T-helper 9 cell (primary cell): ENCODE measurements at regions not wholly inside any gene's neighbourhood (a gene's known extent, or its start where the extent isn't known, plus 50 kb on each side); places are given as distances from the start of the nearest gene placed in this dataset.

Experiments
- DNase-seq: peaks from one replicate; pipeline ENCODE4 v3.0.0-alpha.2; 2020

- no peak for DNase-seq
Observed at GRCh38 chr12:126644236-126645020, 1579.2 kb downstream of the AACS start.

GRCh38 chr12:126648074-126648473 is 1582.8 kb downstream of the AACS start:
- no peak for DNase-seq

DNA sequence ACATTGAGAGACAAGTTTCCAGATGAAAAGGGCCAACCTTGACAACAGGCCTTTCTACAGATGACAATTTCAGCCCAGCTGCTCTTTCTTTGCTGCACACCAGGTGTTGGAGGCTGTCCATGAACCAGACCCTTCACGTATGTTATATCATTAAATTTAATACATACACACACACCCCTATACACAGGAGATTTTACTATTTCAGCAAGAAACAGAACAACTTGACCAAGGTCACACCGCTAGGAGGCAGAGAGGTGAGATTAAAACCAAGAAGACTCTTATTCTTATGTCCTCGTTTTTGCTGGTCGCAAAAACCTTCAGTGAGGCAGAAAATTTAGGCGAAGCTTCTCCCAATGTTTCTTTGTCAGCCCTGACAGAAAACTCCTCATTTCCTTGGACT is 1585.9 kb downstream of the AACS start:
- DNase-seq = no peak

GRCh38 chr12:126663304-126664094 is 1598.3 kb downstream of the AACS start:
- DNase-seq = no peak

- DNase-seq = no peak
Observed at GRCh38 chr12:126667339-126667738, 1599.6 kb upstream of the TMEM132C start.

- DNase-seq = no peak
Observed at GRCh38 chr12:126668538-126668937, 1598.4 kb upstream of the TMEM132C start.

- no peak for DNase-seq
Observed at GRCh38 chr12:126668961-126669360, 1598.0 kb upstream of the TMEM132C start.

- DNase-seq = no peak
Observed at GRCh38 chr12:126676434-126676833, 1590.5 kb upstream of the TMEM132C start.

DNA sequence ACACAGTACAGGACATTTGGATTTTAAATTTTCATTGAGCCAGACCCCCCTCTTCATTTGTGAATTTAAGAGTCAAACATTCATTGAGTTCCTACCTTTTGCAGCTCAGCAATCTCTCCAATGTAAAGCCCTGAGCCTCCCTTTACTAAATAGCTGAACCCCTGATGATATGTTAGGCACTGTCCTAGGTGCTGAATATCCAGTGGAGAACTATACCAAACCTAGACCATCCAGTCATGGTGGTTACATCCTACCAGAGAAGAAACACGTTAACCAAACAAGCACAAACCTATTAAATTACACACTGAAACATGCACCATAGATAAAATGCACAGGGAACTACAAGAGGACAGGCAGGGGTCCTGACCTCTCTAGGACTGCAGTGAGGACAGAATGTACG is 1585.3 kb upstream of the TMEM132C start:
- no peak for DNase-seq

- DNase-seq = no peak
Observed at GRCh38 chr12:126684703-126685102, 1582.3 kb upstream of the TMEM132C start.

GRCh38 chr12:126685636-126686035 is 1581.3 kb upstream of the TMEM132C start:
- no peak for DNase-seq

DNA sequence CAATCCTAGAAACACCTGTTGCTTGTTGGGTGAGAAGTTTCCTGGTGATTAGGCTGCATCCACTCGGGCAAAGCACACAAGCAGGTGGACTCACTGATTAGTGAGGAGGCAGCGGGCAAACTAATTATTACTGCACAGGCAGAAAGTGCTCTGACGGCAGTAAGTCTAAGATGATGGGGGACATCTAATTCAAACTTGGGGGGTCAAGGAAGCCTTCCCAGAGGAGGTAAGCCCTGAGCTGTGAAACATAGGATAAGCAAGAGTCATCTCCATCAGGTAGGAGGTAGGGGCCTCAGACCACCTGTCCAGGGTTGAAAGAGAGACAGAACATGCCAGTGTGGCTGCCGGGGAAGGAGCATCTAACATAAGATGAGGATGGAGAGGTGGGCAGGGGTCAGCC is 1578.4 kb upstream of the TMEM132C start:
- DNase-seq = no peak

- no peak for DNase-seq
Observed at GRCh38 chr12:126700096-126700495, 1566.9 kb upstream of the TMEM132C start.

DNA sequence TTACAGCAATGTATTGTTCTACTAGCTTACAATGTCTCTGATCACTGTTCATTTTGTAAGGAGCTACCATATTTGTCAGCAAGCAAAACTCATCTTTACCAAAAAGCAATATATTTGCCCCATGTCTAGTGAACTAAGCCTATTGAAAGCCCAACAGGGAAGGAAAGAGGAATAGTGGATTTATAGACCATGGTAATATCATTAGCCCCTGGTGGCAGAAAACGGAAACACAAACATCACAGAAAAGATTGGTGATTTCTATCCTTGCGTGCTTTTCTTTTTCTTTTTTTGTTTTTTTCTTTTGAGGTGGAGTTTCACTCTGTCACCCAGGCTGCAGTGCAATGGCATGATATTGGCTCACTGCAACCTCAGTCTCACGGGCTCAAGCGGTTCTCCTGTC is 1562.4 kb upstream of the TMEM132C start:
- DNase-seq = no peak

GRCh38 chr12:126706300-126706699 is 1560.7 kb upstream of the TMEM132C start:
- no peak for DNase-seq

GRCh38 chr12:126708492-126708896 is 1558.5 kb upstream of the TMEM132C start:
- DNase-seq = no peak

DNA sequence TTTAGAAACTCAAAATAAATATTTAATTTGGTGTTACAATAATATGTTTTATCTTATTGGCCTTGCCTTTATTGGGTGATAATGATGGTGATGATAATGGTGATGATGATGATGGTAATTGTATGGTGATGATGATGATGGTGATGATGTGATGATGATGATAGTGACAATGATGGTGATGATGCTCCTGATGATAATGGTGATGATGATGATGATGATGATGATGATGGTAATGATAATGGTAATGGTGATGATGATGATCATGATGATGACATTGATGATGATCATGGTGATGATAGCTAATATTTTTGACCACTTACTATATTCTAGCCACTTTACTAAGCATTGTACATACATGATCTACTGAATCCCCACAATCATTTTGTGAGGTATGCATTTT is 1548.6 kb upstream of the TMEM132C start:
- no peak for DNase-seq

DNA sequence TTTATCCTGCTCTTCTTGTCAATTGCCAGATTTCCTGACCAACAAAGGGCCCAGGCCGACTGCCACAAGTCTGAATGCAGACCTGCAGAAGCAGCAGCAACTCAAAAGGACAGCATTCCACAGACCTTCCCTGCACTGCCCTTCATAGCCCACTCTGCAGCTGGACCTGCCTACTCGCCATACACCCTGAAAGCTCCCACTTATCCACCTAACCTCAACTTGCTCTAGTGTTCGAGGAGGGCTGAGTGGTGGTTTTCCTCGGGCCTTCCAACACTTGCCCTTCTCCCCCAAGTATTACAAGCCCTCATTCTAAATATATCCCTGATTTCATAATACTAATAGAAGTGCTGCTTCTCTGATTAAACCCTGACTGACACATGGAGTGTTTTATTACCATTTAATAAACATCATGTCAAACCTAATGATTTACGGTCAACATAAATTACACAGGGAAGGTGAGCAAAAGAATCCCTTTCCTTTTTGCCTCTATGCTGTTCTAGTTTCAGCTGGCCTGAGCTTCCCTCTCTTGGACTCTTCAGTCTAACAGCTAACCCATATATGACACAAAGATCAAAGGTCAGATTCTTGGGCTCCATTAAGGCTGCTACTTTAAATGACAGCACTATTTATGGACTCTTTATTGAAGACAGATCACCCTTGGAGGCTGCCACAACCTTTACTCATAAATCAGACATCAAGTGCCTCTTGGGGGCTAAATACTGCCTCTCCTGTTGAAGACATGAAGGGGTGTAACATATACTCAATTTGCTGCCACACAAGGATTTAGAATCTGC is 1546.9 kb upstream of the TMEM132C start:
- no peak for DNase-seq

DNA sequence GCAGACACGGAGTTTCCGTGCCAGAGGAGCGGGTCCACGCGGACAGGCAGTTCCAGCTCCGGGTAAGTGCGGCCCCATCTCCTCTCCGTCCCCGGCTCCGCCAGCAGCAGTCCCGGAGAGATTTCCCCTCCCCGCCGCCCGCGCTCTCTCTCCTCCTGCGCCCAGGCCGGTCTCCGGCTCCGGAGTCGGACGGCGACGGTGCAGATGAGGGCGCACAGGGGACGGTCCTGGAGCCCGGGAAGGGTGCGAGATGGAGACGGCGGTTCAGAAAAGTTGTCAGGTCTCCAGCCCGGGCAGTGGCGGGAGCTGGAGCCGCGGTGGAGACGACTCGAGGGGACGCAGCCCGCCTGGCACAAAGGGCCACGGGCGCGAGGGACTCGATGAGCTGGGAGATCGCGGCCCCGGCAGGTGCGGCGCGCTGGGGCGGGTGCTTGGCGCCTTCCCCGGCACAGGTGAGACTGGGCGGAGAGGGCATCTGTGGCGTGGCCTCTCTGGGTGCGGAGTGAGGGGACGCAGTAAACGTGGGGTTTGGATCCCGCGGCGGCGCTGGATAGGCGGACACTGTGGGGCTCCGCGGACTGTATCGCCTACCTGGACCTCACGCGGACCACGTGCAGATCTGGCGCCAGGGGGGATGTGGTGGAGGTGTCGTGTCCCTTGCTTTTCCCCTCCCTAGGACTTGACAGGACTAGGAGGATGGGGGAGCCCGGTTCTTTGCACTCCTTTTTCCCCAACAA is 1540.3 kb upstream of the TMEM132C start:
- no peak for DNase-seq

GRCh38 chr12:126727218-126728075 is 1539.5 kb upstream of the TMEM132C start:
- DNase-seq = no peak

GRCh38 chr12:126734296-126734695 is 1532.7 kb upstream of the TMEM132C start:
- no peak for DNase-seq

GRCh38 chr12:126734710-126735109 is 1532.3 kb upstream of the TMEM132C start:
- DNase-seq = no peak
